AG10803 (cell line): ENCODE measurements at regions not wholly inside any gene's neighbourhood (a gene's known extent, or its start where the extent isn't known, plus 50 kb on each side); places are given as distances from the start of the nearest gene placed in this dataset.

Source experiments
- DNase-seq: peaks from one replicate; pipeline ENCODE4 v3.0.0; 2010; ENCODE audit warnings: low read depth
- H3K4me3 ChIP-seq: 2 replicates; pipeline ENCODE4 v1.5.1; 2011; ENCODE audit warnings: mild to moderate bottlenecking, low read length, control low read depth
- TF ChIP-seq, protein P1 (sequence below): conservative IDR thresholded peaks from 2 replicates; pipeline ENCODE4 v1.5.1; 2011; ENCODE audit warnings: mild to moderate bottlenecking, low read length, control low read depth, inconsistent platforms

DNA sequence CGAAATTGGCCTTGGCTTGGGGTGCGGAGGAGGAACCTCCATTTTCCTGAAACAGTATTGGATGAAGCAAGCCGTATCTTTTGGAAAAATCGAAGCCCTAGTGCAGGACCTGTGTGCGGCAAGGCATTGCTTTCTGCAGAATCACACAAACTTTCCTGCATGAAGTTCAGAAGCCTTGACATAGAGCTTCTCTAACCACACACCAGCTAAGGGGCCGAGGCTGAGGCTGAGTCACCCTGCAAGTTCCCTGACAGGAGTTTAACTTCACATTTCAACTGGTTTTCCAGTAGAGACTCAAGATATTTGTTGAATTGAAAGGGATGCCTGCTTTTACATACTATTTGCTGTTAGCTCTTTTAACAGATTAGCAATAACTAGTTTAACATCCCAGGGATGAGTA lies 67.8 kb downstream of the TCF20 start:
- TF ChIP-seq, protein P1, sequence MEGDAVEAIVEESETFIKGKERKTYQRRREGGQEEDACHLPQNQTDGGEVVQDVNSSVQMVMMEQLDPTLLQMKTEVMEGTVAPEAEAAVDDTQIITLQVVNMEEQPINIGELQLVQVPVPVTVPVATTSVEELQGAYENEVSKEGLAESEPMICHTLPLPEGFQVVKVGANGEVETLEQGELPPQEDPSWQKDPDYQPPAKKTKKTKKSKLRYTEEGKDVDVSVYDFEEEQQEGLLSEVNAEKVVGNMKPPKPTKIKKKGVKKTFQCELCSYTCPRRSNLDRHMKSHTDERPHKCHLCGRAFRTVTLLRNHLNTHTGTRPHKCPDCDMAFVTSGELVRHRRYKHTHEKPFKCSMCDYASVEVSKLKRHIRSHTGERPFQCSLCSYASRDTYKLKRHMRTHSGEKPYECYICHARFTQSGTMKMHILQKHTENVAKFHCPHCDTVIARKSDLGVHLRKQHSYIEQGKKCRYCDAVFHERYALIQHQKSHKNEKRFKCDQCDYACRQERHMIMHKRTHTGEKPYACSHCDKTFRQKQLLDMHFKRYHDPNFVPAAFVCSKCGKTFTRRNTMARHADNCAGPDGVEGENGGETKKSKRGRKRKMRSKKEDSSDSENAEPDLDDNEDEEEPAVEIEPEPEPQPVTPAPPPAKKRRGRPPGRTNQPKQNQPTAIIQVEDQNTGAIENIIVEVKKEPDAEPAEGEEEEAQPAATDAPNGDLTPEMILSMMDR: no peak
- no peak overlapping the region for H3K4me3 ChIP-seq
- DNase-seq: peak; percentile 12

DNA sequence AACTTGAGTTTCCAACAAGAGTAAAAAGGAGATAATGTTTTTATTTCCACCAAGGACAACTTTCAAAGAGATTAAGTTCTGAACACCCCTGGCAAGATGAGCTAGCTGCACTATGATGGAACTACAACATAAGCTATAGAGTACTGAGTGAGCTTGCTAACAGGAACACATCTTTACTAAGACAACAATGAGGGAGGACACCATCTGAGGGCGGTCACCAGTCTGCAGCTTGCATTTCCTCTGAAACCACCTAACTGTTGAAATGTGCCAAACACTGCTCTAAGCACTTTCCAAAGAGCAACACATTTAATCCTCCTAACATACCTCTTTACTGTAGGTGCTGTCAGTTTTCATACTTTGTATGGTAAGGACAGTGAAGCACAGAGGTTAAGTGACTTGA lies 68.4 kb downstream of the TCF20 start:
- no peak overlapping the region for H3K4me3 ChIP-seq
- DNase-seq: no peak
- TF ChIP-seq, protein P1: no peak

DNA sequence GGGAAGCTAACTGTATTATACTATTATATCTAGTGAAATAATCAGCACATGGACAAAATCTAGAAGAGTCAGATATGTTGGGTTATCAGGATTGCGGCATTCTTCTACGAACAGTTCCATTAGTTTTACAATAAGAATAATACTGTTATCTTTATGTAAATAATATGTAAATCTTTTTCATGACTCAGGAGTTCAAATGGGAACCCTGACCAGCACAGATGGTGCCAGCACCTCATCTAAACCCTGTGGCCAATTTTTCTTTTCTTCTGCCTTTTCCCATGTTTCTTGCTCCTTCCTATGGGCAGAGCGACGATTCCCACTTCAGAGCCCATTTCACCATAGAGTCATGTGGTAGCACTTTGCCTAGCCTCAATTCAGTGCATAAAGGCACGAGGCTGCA lies 68.4 kb upstream of the CYP2D6 start:
- TF ChIP-seq, protein P1: no peak
- H3K4me3 ChIP-seq: no peak overlapping the region
- no peak for DNase-seq

DNA sequence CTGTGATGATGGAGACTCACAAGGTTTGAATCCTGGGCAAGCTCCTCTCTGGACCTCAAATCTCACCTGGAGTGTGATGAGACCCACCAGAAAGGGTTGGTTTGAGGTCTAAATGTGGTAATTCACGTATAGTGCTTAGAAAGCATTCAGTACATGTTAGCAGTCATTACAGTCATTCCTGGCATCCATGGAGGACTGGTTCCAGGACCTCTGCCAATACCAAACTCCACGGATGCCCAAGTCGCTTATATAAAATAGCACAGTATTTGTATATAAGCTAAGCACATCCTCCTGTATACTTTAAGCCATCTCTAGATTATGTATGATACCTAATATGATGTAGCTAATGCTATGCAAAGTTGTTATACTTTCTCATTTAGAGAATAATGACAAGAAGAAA lies 67.6 kb upstream of the CYP2D6 start:
- H3K4me3 ChIP-seq: no peak overlapping the region

DNA sequence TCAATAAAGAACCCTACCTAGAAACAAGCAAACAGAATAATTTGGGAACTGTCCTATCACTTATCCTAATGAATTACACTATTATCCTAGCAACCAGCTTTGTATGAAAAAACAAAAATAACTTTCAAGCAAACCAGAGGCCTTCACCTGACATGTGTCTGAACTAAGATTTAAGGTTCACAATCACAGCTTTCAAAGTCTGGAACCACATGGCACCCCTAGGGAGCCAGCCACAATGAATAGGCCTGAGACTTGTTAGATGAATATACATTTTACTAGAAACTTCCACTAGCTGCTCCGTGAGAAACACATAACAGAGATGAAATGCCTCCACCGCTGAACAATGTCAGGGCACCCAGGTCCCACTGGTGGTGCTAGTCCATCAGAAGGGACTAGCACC lies 65.8 kb upstream of the CYP2D6 start:
- no peak for DNase-seq
- H3K4me3 ChIP-seq: no peak overlapping the region
- TF ChIP-seq, protein P1: no peak

More for the DNA sequence above, 67.6 kb upstream of the CYP2D6 start:
- TF ChIP-seq, protein P1: no peak
- DNase-seq: no peak

DNA sequence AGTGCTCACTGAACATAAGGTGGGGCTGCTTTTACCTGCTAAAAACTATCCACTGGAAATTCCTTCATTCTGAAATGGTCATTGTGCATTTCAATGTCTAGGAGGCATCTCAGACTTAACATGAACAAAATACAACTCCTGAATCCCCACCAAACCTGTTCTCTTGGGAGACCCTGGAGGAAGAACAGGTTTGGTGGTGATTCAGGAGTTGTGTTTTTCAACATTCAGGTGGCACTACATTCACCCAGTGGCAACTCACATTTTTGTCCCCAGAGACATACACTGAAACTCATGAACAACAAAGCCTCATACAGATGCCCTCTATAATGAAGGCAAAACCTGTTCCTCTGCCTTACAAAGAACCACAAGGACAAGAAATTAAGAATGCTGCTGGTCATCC lies 64.3 kb upstream of the CYP2D6 start:
- H3K4me3 ChIP-seq: no peak overlapping the region
- TF ChIP-seq, protein P1: no peak
- no peak for DNase-seq

DNA sequence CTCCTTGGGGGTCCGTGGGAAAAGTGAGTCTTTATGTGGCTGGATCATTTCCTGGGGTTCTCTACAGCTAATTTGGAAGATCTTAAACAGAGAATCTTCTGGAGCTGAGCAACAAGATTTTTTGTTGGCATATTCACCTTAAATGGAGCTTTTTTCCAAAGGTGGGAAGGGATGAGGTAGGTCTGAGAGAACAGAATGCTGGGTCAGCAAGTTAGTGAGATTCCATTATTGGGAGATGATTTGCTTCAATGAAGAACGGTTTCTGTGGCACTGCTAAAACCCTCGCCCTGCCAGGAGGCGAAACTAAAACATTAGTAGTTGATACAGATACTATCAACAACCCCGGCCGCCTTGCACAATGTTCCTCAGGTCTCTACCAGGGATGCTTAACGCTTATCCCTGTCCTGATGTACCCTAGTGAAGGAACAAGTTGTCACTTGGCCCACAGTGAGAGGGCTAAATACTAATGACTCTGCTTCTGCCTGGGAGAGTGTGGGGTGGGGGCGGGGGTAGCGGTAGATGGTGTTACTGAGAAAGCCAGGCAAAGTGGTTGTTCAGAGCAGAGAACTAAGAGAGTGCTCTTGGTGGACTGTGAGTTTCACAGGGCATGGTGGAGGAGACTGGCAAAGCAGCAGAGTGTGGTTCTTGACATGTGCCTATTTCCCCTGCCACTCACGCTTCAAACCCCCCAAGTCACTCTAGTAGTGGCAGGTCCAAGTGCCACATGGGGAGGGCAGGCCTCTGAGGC lies 63.7 kb upstream of the CYP2D6 start:
- H3K4me3 ChIP-seq: no peak overlapping the region
- TF ChIP-seq, protein P1: no peak
- no peak for DNase-seq
